ENCODE measurements at regions not wholly inside any gene's neighbourhood (a gene's known extent, or its start where the extent isn't known, plus 50 kb on each side); places are given as distances from the start of the nearest gene placed in this dataset.

- 92 to 98% (median 93%) methylated on average over 2 of the region's 2 CpGs for WGBS, 5 donors
- Histone ChIP-seq H3K27me3 (replicated peaks in 1 of 7) (no peaks in the 10 kb centered on the region), H3K27ac (no peak overlapping the region), H3K4me1 (no peaks in the 10 kb centered on the region), H3K36me3 (no peaks in the 10 kb centered on the region), H3K9me3 (no peaks in the 10 kb centered on the region), H3K4me3 (no peak overlapping the region)
- TF ChIP-seq CTCF (IDR thresholded peaks at IDR 0.05 in 8 of 11, conservative IDR thresholded peaks at IDR 0.05 in 3 of 11): no peak
- no peak for TF ChIP-seq POLR2AphosphoS5 (IDR thresholded peaks at IDR 0.05)
- TF ChIP-seq POLR2A (IDR thresholded peaks at IDR 0.05): no peak
- intact Hi-C loops (cut with DNase I; ENCODE audit: low total_unique reads): no loop called here
- DNase-seq: no peak
These were observed 207.7 kb upstream of the AHR start for GRCh38 chr7:17090751-17091150.

GRCh38 chr7:17093461-17093860, 205.0 kb upstream of the AHR start:
- Histone ChIP-seq H3K9me3 (no peaks in the 10 kb centered on the region), H3K4me1 (no peaks in the 10 kb centered on the region), H3K27me3 (replicated peaks in 1 of 7) (no peaks in the 10 kb centered on the region), H3K27ac (no peak overlapping the region), H3K4me3 (no peak overlapping the region), H3K36me3 (no peaks in the 10 kb centered on the region)
- no peak for DNase-seq
- TF ChIP-seq POLR2AphosphoS5 (IDR thresholded peaks at IDR 0.05) (no peak), CTCF (IDR thresholded peaks at IDR 0.05 in 8 of 11, conservative IDR thresholded peaks at IDR 0.05 in 3 of 11) (no peak), POLR2A (IDR thresholded peaks at IDR 0.05) (no peak)
- WGBS, 5 donors: 52 to 68% (median 56%) methylated on average over 3 of the region's 3 CpGs
- intact Hi-C loops (cut with DNase I; ENCODE audit: low total_unique reads): no loop called here

GRCh38 chr7:17094963-17095574, 203.4 kb upstream of the AHR start:
- Histone ChIP-seq H3K9me3 (no peaks in the 10 kb centered on the region), H3K27ac (no peak overlapping the region), H3K4me3 (no peak overlapping the region), H3K4me1 (no peaks in the 10 kb centered on the region), H3K27me3 (replicated peaks in 1 of 7) (no peaks in the 10 kb centered on the region), H3K36me3 (no peaks in the 10 kb centered on the region)
- no peak for DNase-seq
- no peak for TF ChIP-seq POLR2AphosphoS5 (IDR thresholded peaks at IDR 0.05)
- no peak for TF ChIP-seq POLR2A (IDR thresholded peaks at IDR 0.05)
- no peak for TF ChIP-seq CTCF (IDR thresholded peaks at IDR 0.05 in 8 of 11, conservative IDR thresholded peaks at IDR 0.05 in 3 of 11)
- 85 to 93% (median 90%) methylated on average over 5 of the region's 5 CpGs for WGBS, 5 donors
- intact Hi-C loops (cut with DNase I; ENCODE audit: low total_unique reads): no loop called here

- intact Hi-C loops (cut with DNase I; ENCODE audit: low total_unique reads): no loop called here
- peaks cover 0 to 2% (median 0%) of the 10 kb centered on the region in 8 donors for H3K9me3 ChIP-seq
- WGBS, 5 donors: 53 to 78% (median 62%) methylated on average over 2 of the region's 2 CpGs
- no peak overlapping the region for H3K27ac ChIP-seq
- H3K4me1 ChIP-seq: no peaks in the 10 kb centered on the region
- no peaks in the 10 kb centered on the region for H3K36me3 ChIP-seq
- no peak for DNase-seq
- TF ChIP-seq CTCF (IDR thresholded peaks at IDR 0.05 in 8 of 11, conservative IDR thresholded peaks at IDR 0.05 in 3 of 11): no peak
- no peak for TF ChIP-seq POLR2A (IDR thresholded peaks at IDR 0.05)
- no peak for TF ChIP-seq POLR2AphosphoS5 (IDR thresholded peaks at IDR 0.05)
- H3K27me3 ChIP-seq (replicated peaks in 1 of 7): no peaks in the 10 kb centered on the region
- no peak overlapping the region for H3K4me3 ChIP-seq
These were observed 202.5 kb upstream of the AHR start for GRCh38 chr7:17095931-17096330.

Measured in spleen (tissue), 11 donors.